GM21529 (cell line): ENCODE measurements at regions not wholly inside any gene's neighbourhood (a gene's known extent, or its start where the extent isn't known, plus 50 kb on each side); places are given as distances from the start of the nearest gene placed in this dataset.
"Not testable (repeated sequence)": the region's sequence is repeated elsewhere in the genome, so short reads cannot be mapped to it uniquely, and the experiment has no call there.

Source experiments
- ATAC-seq: cut with Tn5 transposase; IDR thresholded peaks from one replicate; pipeline ENCODE4 v1.9.1; 2021; ENCODE audit not compliant: unreplicated experiment

DNA sequence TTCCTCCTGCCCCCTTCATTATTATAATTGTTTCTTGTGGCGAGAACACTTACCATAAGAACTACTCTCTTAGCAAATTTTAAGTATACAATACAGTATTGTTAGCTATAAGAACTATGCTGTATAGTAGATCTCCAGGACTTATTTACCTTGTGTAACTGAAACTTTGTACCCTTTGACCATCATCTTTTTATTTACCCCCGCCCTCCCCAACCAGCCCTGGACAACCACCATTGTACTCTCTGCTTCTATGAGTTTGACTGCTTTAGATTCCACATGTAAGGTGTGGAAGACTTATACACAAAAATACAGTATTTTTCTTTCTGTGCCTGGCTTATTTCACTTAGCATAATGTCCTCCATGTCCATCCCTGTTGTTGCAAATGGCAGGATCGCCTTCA lies 161.1 kb downstream of the PHF8 start:
- ATAC-seq = no peak

- ATAC-seq = no peak
Observed at GRCh38 chrX:53882331-53882730, 161.9 kb downstream of the PHF8 start.

DNA sequence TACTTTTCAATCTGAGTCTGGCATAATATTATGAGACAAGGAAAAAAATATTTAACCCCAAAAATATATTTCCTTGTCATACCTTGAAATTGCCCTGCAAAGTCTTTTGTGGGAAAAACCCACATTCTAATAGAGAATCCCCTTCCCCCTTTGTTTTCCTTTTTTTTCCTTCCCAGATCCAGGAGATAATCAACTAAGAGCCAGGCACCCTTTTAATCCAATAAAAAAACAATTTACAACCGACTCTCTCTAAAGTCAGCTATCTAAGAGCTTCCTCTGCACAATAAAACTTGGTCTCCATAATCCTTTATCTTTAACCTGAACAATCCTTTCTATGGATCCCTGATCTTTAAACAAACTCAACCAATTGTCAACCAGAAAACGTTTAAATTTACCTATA lies 163.5 kb downstream of the PHF8 start:
- not testable (repeated sequence) for ATAC-seq

- ATAC-seq = no peak
Observed at GRCh38 chrX:53859890-53860289, 173.4 kb upstream of the HUWE1 start.

- ATAC-seq = peak; percentile 86
Observed at GRCh38 chrX:53831662-53832635, 145.4 kb upstream of the HUWE1 start.

DNA sequence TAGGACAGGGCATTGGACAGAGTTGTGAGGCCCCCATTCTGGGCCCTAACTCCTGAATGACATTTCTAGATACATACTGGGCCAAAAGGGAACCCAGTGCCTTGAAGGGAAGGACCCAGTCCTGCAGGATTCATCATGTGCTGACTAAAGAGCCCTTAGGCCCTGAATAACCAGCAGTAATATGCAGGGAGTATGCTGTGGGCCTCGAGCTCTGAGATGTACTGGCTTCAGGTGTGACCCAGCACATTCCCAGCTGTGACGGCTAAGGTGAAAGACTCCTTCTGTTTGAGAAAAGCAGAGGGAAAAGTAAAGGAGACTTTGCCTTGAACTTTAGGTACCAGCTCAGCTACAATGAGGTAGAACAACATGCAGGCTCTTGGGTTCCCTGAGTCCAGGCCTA lies 138.2 kb upstream of the HUWE1 start:
- no peak for ATAC-seq

DNA sequence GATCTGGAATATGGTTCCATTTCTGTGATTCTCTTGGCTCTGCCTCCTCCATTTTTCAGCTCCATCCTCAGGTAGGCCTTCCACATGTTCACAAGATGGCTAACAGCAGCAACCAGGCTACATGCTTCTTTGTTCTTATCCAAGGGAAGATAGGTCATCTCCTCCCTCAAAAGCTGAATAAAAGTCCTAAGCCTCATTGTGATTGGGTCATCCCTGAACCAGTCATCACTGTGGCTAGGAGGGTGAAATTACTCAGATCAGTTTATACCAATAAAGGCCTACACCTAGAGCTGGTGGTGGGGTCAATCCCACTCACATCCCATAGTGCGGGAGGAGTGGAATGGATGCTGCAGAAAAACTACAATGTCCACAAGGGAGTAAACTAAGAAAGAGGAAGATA lies 131.6 kb upstream of the HUWE1 start:
- not testable (repeated sequence) for ATAC-seq

GRCh38 chrX:53817548-53817947 lies 131.0 kb upstream of the HUWE1 start:
- no peak for ATAC-seq

- no peak for ATAC-seq
Observed at GRCh38 chrX:53813670-53814440, 127.3 kb upstream of the HUWE1 start.

DNA sequence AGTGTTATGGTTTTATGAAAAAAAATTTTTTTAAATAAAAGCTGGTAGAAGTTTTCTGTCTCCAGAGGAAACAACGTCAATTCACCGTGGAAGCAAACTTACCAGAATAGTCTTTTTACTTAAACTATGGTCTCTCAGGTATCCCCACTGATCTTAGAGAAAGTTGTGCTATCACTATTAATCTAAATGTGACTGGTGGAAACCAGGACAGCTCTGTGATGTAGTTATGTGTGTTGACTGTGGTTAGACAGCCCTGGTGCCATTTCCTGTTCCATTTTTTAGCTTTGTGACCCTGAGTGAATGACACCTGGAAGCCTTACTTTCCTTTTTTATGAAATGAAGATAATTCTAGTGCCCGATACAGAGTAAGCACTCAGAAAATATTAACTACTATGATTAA lies 111.8 kb upstream of the HUWE1 start:
- ATAC-seq = no peak

DNA sequence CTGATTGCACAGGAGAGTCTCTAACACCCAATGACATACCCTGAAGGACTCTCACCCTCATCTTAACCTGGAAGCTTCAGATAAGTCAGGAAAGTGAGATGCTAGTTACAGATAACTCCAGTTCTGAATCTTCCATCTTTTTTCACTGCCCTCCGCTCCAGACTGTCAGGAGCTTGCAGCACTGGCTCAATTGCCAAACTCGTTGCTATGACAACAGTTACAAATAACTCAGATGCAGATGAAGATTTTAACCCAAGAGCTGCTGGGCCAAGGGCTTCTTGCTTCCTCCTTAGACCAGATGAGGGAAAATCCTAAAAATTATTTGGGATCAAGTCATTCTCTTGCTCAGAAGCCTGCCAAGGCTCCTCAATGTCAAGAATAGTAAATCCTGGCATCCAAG lies 109.1 kb upstream of the HUWE1 start:
- no peak for ATAC-seq

GRCh38 chrX:53794181-53794580 lies 107.7 kb upstream of the HUWE1 start:
- no peak for ATAC-seq

- ATAC-seq = no peak
Observed at GRCh38 chrX:53768865-53769264, 82.3 kb upstream of the HUWE1 start.

DNA sequence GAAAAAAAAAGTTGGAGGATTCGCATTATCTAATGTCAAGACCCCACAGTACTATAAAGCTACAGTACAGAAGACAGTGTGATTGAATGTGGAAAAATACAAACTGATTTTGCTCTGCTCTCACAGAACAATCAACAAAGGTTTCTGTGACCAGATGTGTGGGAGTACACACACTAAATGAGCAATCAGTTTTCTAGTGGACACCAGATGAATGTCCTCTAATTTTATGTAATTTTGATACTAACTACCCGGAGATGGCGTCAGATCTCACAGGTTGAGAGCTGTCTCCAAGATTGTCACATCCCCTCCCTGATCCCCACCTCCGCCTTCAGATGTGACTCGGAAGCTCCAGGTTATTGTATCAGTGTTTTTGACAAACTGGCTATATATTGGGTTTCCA lies 81.9 kb upstream of the HUWE1 start:
- no peak for ATAC-seq

GRCh38 chrX:53767544-53767943 lies 81.0 kb upstream of the HUWE1 start:
- no peak for ATAC-seq

GRCh38 chrX:53757181-53757580 lies 70.7 kb upstream of the HUWE1 start:
- not testable (repeated sequence) for ATAC-seq

DNA sequence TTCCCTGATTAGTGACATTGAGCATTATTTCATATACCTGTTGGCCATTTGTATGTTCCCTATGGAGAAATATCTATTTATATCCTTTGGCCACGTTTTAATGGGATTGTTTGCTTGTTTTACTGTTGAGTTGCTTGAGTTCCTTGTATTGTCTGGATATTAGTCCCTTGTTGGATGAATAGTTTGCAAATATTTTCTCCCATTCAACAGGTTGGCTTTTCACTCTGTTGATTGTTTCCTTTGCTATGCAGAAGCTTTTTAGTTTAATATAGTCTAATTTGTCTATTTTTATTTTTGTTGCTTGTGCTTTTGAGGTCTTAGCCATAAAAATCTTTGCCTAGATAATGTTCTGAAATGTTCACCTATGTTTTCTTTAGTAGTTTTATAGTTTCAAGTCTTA lies 60.2 kb upstream of the HUWE1 start:
- ATAC-seq = no peak

DNA sequence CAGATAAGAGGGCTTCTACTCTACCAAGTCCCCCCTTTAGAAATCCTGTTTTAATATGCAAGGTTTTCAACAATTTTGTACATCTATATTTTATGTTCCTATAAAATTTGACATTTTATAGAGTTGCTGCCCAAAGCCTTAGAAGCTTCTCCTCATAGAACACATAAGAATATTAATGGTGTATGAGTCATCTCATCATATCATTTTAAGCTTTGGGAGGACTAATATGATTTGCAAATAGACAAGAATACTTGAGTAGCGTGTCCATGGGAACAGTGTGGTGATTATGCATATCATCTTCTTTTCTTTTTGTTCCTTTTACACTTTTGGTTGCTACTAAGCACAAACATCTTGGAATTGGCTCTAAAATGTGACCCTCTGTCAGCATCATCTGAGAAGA lies 56.7 kb upstream of the HUWE1 start:
- ATAC-seq = no peak

DNA sequence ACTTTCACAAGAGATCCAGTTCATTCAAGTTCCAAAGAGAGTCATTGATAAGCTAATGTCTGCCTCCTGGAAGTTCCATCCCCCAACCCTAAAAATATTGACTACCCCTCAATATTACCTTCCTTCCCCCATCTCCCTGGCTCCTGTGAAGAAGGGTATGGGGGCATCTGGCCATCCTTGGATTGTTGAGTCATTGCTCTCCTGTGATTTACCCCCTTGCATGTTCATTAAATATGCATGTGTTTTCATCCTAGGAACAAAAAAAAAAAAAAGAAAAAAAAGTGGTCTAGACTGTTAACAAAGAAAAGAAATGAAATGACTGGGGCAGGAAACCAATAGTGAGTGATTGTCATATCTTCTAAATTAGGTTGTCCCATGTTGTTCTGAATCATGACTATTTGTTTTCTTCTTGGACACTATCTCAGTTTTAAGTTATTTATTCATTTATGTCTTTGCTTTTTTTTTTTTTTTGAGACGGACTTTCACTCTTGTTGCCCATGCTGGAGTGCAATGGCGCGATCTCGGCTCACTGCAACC lies 51.9 kb upstream of the HUWE1 start:
- no peak for ATAC-seq
